ENCODE measurements at regions not wholly inside any gene's neighbourhood (a gene's known extent, or its start where the extent isn't known, plus 50 kb on each side); places are given as distances from the start of the nearest gene placed in this dataset.

DNA sequence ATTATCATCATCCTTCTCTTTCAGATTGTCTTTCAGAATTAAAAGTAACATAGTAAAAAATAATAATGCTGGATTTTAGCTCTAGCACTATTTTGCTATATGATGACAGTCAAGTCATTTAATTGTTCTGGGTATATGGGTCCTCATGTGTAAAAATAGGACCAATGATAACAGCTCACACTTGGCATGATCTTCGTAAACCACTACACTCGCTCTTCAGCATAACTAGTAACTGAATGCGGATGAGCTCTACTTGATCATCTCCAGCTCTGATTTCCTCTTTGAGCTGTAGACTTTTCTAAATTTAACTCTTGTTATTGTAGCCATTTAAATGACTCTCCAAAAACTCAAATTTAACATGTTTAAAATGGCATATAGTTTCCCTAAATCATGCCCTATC, 831.8 kb upstream of the HS3ST1 start:
- Mint-ChIP-seq H3K4me3 (no peak overlapping the region), H3K9me3 (peaks cover 0 to 8% (median 5%) of the 10 kb centered on the region in 7 donors), H3K27ac (no peak overlapping the region), H3K36me3 (no peaks in the 10 kb centered on the region), H3K27me3 (ENCODE audit: low read depth in 3 of 3) (no peaks in the 10 kb centered on the region), H3K4me1 (no peaks in the 10 kb centered on the region)
- H3K9me3 ChIP-seq (replicated peaks in 1 of 2; ENCODE audit: control insufficient read depth in 1 of 2, insufficient read depth in 1 of 2, low read length in 2 of 2), result peaks cover 0 to 8% of the 10 kb centered on the region in 2 donors
- intact Hi-C loops (cut with micrococcal nuclease), result no loop called here
- no peak overlapping the region for H3K4me3 ChIP-seq (replicated peaks in 1 of 3; ENCODE audit: low read depth in 2 of 3, low read length in 3 of 3)
- H3K9ac ChIP-seq (ENCODE audit: insufficient read depth, low read length, poor library complexity, severe bottlenecking), result no peak overlapping the region
- WGBS (ENCODE audit: insufficient coverage), result 100% methylated on average over 1 of the region's 3 CpGs
- no peaks in the 10 kb centered on the region for H3K4me1 ChIP-seq (ENCODE audit: control insufficient read depth in 1 of 2, insufficient read depth in 2 of 2, low read length in 2 of 2)
- H3K27me3 ChIP-seq (ENCODE audit: control insufficient read depth in 2 of 2, insufficient read depth in 2 of 2, low read length in 2 of 2), result no peaks in the 10 kb centered on the region
- TF ChIP-seq CTCF (IDR thresholded peaks at IDR 0.05), result no peak
- H3K4me2 ChIP-seq (replicated peaks; ENCODE audit: extremely low read depth, low read length, poor library complexity, severe bottlenecking), result no peak overlapping the region
- H3K36me3 ChIP-seq (replicated peaks in 1 of 2; ENCODE audit: control insufficient read depth in 1 of 2, insufficient read depth in 2 of 2, low read length in 2 of 2), result no peaks in the 10 kb centered on the region
- no peak overlapping the region for H2AFZ ChIP-seq (ENCODE audit: insufficient read depth, low read depth, low read length, poor library complexity, severe bottlenecking)
- no peaks in the 10 kb centered on the region for H3K79me2 ChIP-seq (ENCODE audit: insufficient read depth, low read length)
- H3K27ac ChIP-seq (ENCODE audit: low read depth in 1 of 2, low read length in 2 of 2), result no peak overlapping the region
- no peak for DNase-seq
- H4K20me1 ChIP-seq (ENCODE audit: insufficient read depth, low read length), result no peaks in the 10 kb centered on the region

GRCh38 chr4:12244973-12245372, 816.3 kb upstream of the HS3ST1 start:
- DNase-seq, result no peak
- Histone ChIP-seq H3K36me3 (replicated peaks in 1 of 2; ENCODE audit: control insufficient read depth in 1 of 2, insufficient read depth in 2 of 2, low read length in 2 of 2) (no peaks in the 10 kb centered on the region), H3K4me3 (replicated peaks in 1 of 3; ENCODE audit: low read depth in 2 of 3, low read length in 3 of 3) (no peak overlapping the region), H3K9me3 (replicated peaks in 1 of 2; ENCODE audit: control insufficient read depth in 1 of 2, insufficient read depth in 1 of 2, low read length in 2 of 2) (peaks cover 3 to 5% of the 10 kb centered on the region in 2 donors), H3K4me2 (replicated peaks; ENCODE audit: extremely low read depth, low read length, poor library complexity, severe bottlenecking) (no peak overlapping the region), H3K4me1 (ENCODE audit: control insufficient read depth in 1 of 2, insufficient read depth in 2 of 2, low read length in 2 of 2) (no peaks in the 10 kb centered on the region), H3K79me2 (ENCODE audit: insufficient read depth, low read length) (no peaks in the 10 kb centered on the region), H3K9ac (ENCODE audit: insufficient read depth, low read length, poor library complexity, severe bottlenecking) (no peak overlapping the region), H2AFZ (ENCODE audit: insufficient read depth, low read depth, low read length, poor library complexity, severe bottlenecking) (no peak overlapping the region), H3K27ac (ENCODE audit: low read depth in 1 of 2, low read length in 2 of 2) (no peak overlapping the region), H3K27me3 (ENCODE audit: control insufficient read depth in 2 of 2, insufficient read depth in 2 of 2, low read length in 2 of 2) (no peaks in the 10 kb centered on the region), H4K20me1 (ENCODE audit: insufficient read depth, low read length) (no peaks in the 10 kb centered on the region)
- Mint-ChIP-seq H3K27ac (no peak overlapping the region), H3K36me3 (no peaks in the 10 kb centered on the region), H3K4me3 (no peak overlapping the region), H3K27me3 (ENCODE audit: low read depth in 3 of 3) (peaks cover 0 to 2% (median 0%) of the 10 kb centered on the region in 3 donors), H3K4me1 (no peaks in the 10 kb centered on the region), H3K9me3 (peaks cover 0 to 8% (median 3%) of the 10 kb centered on the region in 7 donors)
- 58% methylated on average over 3 of the region's 3 CpGs for WGBS (ENCODE audit: insufficient coverage)
- intact Hi-C loops (cut with micrococcal nuclease), result no loop called here
- no peak for TF ChIP-seq CTCF (IDR thresholded peaks at IDR 0.05)
